Pons (tissue), 1 donor: ENCODE measurements at regions not wholly inside any gene's neighbourhood (a gene's known extent, or its start where the extent isn't known, plus 50 kb on each side); places are given as distances from the start of the nearest gene placed in this dataset.

ENCODE experiments used
- DNase-seq: peaks from one replicate; pipeline ENCODE4 v3.0.0-alpha.2; 2016; ENCODE audit warnings: low spot score

- DNase-seq, result no peak
Measured at GRCh38 chr17:79501910-79502309, 108.9 kb downstream of the RBFOX3 start.

DNA sequence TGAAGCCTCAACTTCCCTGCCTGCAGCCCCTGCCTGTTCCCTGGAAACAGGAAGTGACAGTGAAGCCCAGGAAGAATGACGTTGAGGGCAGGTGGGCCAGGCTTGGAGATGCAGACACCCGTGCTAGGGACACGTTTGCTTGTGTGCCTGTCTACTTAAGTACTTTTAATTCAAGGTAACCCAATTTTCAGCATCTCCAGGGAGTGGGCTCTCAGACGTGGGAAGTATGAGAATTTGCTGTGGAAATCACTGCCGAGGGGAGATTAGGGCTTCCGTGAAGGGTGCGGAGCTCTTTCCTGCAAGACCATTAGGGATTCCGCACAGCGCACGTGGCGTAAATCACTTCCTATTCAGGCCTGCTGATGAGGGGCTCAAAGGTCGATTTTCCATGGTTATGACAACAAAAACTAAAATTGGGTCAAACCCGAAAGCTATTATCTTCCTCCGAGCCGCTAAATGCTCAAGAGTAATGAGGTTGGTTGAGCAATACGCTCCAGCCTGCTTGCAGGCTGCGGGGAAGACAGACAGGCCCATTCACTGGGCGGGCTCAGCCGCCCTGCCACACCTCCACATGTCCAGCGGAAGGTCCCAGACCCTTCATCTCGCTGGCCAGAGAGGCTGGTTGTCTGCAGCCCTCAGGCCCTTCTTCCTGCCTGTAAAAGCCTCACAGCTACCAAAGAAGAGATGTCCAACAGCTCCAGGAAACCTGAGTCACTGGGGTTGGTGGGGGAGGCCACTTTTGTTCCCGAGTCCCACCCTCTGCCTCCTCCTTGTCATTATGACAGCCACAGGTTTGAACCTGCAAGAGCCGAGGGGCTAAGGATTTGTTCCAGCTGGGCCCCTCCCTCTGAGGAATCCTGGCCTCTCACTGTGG is 109.9 kb downstream of the RBFOX3 start:
- DNase-seq, result no peak

DNA sequence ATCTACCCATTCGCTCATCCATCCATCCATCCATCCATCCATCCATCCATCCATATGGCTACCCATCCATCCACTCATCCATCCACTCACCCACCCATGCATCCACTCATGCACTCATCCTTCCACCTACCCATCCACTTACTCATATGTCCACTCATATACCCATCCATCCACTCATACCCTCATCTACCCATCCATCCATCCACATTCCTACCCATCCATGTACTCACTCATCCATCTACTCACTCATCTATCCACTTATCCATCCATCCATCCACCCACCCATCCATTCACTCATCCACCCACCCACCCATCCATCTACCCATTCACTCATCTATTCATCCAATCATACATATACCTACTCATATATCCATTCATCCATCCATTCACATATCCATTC is 112.0 kb downstream of the RBFOX3 start:
- DNase-seq, result no peak

- no peak for DNase-seq
Measured at GRCh38 chr17:79497777-79498348, 113.0 kb downstream of the RBFOX3 start.

GRCh38 chr17:79496422-79497005 is 114.3 kb downstream of the RBFOX3 start:
- DNase-seq, result no peak

DNA sequence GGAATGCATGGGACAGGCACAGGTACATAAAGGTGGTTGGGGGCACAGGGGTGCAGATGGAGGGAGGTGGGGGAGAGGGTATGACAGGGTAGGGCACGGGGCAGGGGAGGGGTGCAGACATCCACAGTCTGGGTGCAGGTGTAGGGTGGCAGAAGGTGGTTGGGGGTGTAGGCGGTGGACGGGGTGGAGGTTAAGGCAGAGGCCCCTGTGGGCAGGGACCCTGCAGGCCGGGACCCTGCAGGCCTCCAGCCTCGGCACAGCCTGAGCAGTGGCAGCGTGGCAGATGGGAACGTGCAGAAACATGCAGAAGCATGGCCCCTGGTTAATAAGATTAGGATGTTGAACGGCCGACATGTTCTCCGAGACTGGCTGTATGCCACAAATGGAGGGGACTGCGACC is 115.2 kb downstream of the RBFOX3 start:
- no peak for DNase-seq

GRCh38 chr17:79491006-79491405 is 119.8 kb downstream of the RBFOX3 start:
- DNase-seq, result no peak

DNA sequence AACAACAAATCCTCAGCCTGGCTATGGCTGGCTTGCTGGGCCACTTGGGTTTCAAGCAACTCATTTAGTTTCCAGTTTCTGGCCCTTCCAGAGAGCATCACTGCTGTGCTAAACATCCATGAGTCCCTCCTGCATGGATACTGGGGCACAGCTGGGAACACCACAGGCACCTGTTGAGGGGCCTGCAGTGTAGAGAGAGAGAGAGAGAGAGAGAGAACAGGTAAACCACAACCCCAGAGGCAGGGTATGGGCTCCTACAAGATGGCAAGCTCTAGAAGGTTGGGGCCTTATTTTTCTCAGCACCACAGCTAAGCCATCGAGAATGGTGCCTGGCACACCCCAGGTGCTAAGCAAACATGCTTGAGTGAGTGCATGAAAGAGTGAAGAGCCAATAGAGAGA is 120.3 kb downstream of the RBFOX3 start:
- DNase-seq, result no peak

DNA sequence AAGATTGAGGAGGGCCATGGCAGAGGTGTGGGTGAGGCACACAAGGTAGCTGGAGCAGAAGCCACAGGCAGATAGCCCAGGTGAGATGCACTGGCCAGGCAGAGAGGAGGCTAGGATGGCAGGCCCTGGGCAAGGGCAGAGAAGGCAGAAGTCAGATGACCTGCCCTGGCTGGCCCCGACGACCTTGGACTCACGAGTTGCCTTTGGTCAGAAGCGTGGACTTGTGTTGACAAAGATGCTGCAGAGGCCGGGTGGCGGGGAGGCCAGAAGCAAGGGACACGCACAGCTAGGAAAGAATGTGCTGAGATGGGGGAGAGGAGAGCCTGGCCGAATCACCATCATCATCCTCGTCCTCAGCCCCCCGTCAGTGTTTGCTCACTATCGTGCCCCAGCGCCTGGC is 123.7 kb downstream of the RBFOX3 start:
- DNase-seq, result no peak

DNA sequence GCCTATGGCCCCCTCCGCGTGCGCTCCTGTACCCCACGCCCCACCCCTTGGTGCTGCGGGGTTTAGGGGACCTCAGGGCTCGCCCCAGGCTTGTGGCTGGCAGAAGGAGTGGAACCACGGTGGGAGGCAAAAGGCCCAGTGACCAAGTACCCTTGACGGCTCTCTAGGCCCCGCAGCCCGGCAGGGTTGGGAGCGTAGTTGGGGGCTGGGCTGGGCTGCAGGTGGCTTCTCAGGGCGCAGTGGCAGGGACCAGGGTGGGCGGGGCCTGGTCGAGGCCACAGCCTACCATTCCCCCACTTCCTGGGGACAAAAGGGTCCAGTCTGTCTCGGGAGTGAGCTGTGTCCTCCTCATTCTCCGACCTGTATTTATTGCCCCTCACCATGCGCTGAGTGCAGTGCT is 124.9 kb downstream of the RBFOX3 start:
- DNase-seq, result no peak

DNA sequence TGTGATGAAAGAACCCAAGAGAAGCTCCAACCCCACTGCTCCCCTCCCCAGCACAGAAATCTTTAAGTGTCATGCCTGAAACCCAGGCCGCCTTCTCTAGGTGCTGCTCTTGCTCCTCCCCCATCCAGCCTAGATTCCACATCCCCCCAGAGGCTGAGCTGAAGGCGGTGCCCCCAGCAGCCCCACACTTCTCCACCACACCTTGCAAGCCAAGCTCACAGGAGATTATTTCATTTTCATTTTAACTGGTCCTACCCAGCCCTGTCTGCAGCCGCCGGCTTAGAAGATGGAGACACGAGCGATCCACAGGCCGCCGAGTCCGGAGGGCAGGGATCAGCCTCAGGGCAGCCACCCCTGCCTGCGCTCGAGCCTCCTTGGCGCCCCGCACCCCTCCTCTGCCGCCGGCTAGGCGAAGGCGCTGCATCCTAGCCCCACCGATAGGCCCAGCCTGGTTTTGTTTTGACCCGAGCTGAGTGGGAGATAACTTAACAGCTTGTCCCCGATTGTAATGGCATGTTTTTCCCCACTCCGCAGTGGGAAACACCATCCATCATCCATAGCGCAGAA is 125.3 kb downstream of the RBFOX3 start:
- no peak for DNase-seq

DNA sequence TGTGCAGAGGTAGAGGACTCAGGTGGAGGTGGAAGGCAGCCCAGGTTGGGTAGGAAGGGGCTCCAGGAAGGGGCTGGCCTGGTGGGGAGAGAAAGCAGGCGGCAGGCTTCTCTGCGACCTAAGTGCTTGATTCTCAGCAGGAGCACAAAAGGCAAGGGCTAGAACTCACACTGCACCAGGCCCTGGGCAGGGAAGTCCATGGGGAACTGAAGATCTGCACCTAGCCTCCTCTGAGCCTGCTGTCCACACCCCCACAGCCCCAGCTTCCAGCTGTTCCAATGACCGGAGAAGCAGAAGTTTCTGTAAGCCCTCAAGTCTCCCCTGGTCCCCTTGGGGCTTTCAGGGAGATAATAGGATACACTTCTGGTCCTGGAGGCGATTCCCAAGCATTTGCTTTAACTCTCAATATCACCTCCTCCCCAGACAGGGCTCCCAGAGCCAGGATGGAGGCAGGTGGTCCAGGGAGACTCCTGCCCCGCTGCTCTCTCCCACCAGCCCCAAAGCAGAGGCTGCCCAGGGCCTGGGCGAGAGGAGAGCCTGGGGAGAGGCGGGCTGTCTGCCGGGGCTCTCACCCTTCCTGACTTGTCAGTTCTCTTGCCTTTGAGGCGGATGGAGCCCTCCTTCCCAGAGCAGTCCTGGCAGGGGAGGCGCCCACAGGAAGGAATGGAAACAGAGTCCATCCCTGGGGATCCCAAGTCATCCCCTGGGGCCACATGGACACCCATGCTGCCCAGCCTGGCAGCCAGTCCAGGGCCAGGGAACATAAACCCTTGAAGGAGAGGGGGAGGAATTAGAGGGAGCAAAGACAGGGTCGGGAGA is 126.0 kb downstream of the RBFOX3 start:
- no peak for DNase-seq

DNA sequence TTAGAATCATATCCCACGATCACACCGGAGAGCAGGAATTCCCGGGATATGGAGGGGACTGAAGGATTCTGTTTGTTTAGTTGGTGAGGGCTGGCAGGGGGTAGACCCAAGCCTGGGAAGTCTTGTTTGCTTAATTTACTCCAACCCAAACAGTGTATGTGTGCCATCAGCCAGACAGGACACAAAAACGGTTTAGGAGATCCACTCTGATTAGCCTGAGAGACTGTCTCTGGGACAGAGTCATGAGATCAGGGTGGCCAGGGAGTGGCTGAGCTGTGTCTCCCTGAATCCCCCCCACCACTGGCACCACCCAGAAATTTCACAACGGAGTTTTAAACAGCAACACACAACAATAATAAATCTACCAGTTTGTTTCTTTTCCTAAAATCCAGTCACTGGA is 127.0 kb downstream of the RBFOX3 start:
- DNase-seq, result no peak

- DNase-seq, result no peak
Measured at GRCh38 chr17:79482727-79483521, 127.9 kb downstream of the RBFOX3 start.

DNA sequence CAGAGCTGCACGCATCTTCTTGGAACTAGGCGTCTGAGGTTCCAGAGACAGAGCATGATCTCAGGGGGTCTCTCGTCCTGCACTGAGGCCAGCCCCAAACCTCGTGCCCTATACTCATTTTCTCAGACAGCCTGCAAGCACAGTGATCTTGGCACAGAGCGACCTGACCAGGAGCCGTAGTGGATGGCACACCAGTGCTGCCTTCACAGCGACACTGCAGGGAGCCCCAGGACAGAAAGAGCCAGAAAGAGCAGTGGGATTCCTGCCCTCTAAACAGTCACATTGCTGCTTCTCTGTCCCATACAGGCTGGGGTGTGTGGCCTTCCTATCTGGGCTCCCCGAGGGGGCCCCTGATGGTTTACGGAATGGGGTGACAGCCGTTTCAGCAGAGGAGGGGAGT is 131.0 kb downstream of the RBFOX3 start:
- no peak for DNase-seq

DNA sequence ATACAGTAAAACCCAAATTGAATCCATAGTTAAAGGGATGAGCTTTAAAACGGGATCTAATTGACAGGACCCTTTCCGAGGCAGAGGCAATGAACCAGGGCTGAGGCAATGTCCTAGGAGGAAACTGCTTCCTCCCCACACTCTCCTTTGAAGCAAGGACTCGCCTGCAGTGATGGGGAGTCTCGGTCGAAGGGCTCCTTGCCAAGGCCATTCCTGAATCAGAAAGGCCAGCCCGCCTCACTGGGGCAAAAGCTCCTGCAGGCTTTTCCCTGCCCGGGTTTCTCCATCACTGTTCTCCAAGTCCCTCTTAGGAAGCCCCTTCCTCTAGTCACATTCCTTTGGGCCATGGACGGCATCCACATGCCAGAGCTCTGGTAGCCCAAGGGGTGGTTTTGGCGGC is 132.0 kb downstream of the RBFOX3 start:
- no peak for DNase-seq

- no peak for DNase-seq
Measured at GRCh38 chr17:79478051-79478461, 132.8 kb downstream of the RBFOX3 start.

- DNase-seq, result no peak
Measured at GRCh38 chr17:79476074-79476652, 134.7 kb downstream of the RBFOX3 start.

GRCh38 chr17:79473876-79474440 is 136.9 kb downstream of the RBFOX3 start:
- DNase-seq, result no peak

- DNase-seq, result no peak
Measured at GRCh38 chr17:79473111-79473875, 137.6 kb downstream of the RBFOX3 start.
